RWPE2 (cell line): ENCODE measurements at regions not wholly inside any gene's neighbourhood (a gene's known extent, or its start where the extent isn't known, plus 50 kb on each side); places are given as distances from the start of the nearest gene placed in this dataset.
"Not testable (repeated sequence)": the region's sequence is repeated elsewhere in the genome, so short reads cannot be mapped to it uniquely, and the experiment has no call there.

Experiments used
- ATAC-seq: fragments of 200-7000 bp; cut with Tn5 transposase; 3 replicates; pipeline ENCODE4 v1.9.1; 2021; ENCODE audit warnings: low read depth
- DNase-seq: peaks from one replicate; pipeline ENCODE4 v3.0.0-alpha.2; 2020; ENCODE audit warnings: low spot score
- H3K27ac ChIP-seq: fragments of 450-650 bp; 2 replicates; pipeline ENCODE4 v1.5.1; 2017; ENCODE audit warnings: mild to moderate bottlenecking; ENCODE audit not compliant: poor library complexity, severe bottlenecking
- H3K27me3 ChIP-seq: fragments of 250-450 bp; sonication (Bioruptor Pico); 2 replicates; pipeline ENCODE4 v1.5.1; 2021; ENCODE audit warnings: mild to moderate bottlenecking, moderate library complexity; ENCODE audit not compliant: insufficient read depth, poor library complexity, severe bottlenecking
- H3K36me3 ChIP-seq: fragments of 250-450 bp; sonication (Bioruptor Pico); 2 replicates; pipeline ENCODE4 v1.5.1; 2020; ENCODE audit warnings: low read depth, mild to moderate bottlenecking, moderate library complexity
- H3K4me1 ChIP-seq: fragments of 250-450 bp; sonication (Bioruptor Pico); 2 replicates; pipeline ENCODE4 v1.5.1; 2021; ENCODE audit warnings: mild to moderate bottlenecking, moderate library complexity; ENCODE audit not compliant: insufficient read depth, poor library complexity, severe bottlenecking
- H3K4me3 ChIP-seq: fragments of 250-450 bp; sonication (Bioruptor Pico); 2 replicates; pipeline ENCODE4 v1.5.1; 2021; ENCODE audit warnings: mild to moderate bottlenecking, moderate library complexity; ENCODE audit not compliant: severe bottlenecking
- H3K9me3 ChIP-seq: fragments of 250-450 bp; sonication (Bioruptor Pico); 2 replicates; pipeline ENCODE4 v1.5.1; 2021; ENCODE audit warnings: mild to moderate bottlenecking, moderate library complexity; ENCODE audit not compliant: severe bottlenecking
- CTCF ChIP-seq: fragments of 450-650 bp; IDR thresholded peaks from one replicate; pipeline ENCODE4 v1.5.1; 2017; ENCODE audit warnings: mild to moderate bottlenecking, moderate library complexity; ENCODE audit not compliant: poor library complexity, severe bottlenecking

GRCh38 chr14:43789458-43789857 lies 717.6 kb downstream of the FSCB start:
- Histone ChIP-seq H3K4me1 (no peaks in the 10 kb centered on the region), H3K9me3 (no peaks in the 10 kb centered on the region), H3K36me3 (no peaks in the 10 kb centered on the region), H3K27ac (no peak overlapping the region), H3K27me3 (peaks cover 29% of the 10 kb centered on the region), H3K4me3 (no peak overlapping the region)
- no peak for ATAC-seq
- no peak for TF ChIP-seq CTCF
- no peak for DNase-seq

- H3K4me3 ChIP-seq = no peak overlapping the region
- no peak for ATAC-seq
- DNase-seq = no peak
- H3K36me3 ChIP-seq = no peaks in the 10 kb centered on the region
- H3K4me1 ChIP-seq = no peaks in the 10 kb centered on the region
- H3K9me3 ChIP-seq = no peaks in the 10 kb centered on the region
- H3K27ac ChIP-seq = no peak overlapping the region
- no peak for TF ChIP-seq CTCF
- H3K27me3 ChIP-seq = peaks cover 6% of the 10 kb centered on the region
Observed at GRCh38 chr14:43786066-43786762, 720.9 kb downstream of the FSCB start.

- H3K27me3 ChIP-seq, H3K9me3 ChIP-seq, H3K27ac ChIP-seq, H3K4me1 ChIP-seq, DNase-seq, ATAC-seq, H3K4me3 ChIP-seq, H3K36me3 ChIP-seq: not testable (repeated sequence)
Observed at GRCh38 chr14:43784432-43784831, 722.7 kb downstream of the FSCB start.

GRCh38 chr14:43778937-43779639 lies 728.0 kb downstream of the FSCB start:
- no peaks in the 10 kb centered on the region for H3K27me3 ChIP-seq
- no peaks in the 10 kb centered on the region for H3K9me3 ChIP-seq
- DNase-seq (no peak), ATAC-seq (no peak)
- TF ChIP-seq CTCF = no peak
- H3K36me3 ChIP-seq = no peaks in the 10 kb centered on the region
- no peaks in the 10 kb centered on the region for H3K4me1 ChIP-seq
- H3K27ac ChIP-seq = no peak overlapping the region
- H3K4me3 ChIP-seq = no peak overlapping the region

- H3K36me3 ChIP-seq = no peaks in the 10 kb centered on the region
- no peak overlapping the region for H3K4me3 ChIP-seq
- DNase-seq (no peak), ATAC-seq (no peak)
- TF ChIP-seq CTCF = no peak
- no peaks in the 10 kb centered on the region for H3K27me3 ChIP-seq
- no peaks in the 10 kb centered on the region for H3K4me1 ChIP-seq
- no peak overlapping the region for H3K27ac ChIP-seq
- no peaks in the 10 kb centered on the region for H3K9me3 ChIP-seq
Observed at GRCh38 chr14:43778570-43778936, 728.5 kb downstream of the FSCB start.
